Hematopoietic multipotent progenitor cell treated with erythropoietin and hydrocortisone succinate and interleukin-3 and kit ligand, for 15 days (in vitro differentiated cells): ENCODE measurements at regions not wholly inside any gene's neighbourhood (a gene's known extent, or its start where the extent isn't known, plus 50 kb on each side); places are given as distances from the start of the nearest gene placed in this dataset.

Experiments
- DNase-seq: peaks from one replicate; pipeline ENCODE4 v3.0.0-alpha.2; 2015; ENCODE audit warnings: low spot score

- no peak for DNase-seq
Measured at GRCh38 chr3:36192901-36193300, 187.4 kb upstream of the STAC start.

DNA sequence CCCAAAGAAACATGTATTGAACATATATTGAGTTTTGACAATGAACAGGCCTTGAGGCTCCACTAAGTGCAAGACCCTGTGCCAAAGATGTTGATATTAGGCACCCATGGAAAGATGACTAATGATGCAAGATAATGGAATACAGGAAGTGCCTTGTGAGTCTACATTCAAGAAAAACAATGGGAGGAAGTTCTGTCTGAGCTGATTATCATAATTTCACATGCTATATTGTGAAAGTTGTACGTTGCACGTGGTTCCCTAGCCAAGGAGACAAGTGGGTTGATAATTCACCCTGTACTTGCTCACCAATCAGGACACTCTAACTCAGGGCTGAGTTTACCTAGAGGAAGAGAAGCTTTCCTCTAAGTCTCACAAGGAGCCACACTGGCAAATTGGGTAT lies 186.9 kb upstream of the STAC start:
- no peak for DNase-seq

DNA sequence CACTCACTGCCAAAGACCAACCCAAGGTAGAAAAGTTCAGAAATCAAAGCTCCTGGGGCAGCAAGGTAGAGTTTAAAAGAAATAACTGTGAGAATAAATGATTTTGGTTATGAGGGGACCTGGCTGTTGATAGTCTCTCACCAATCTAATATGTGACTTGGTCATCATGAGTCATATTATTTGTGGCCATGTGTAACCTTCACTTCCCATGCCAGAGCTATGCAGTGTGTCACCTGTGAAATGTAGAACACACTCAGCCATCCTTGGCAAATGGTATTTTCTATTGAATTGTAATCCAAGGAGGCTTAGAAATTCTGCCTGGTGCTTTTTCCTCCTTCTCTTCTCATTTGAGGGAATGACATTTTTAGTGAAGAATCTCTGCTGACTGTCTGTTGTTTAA lies 184.2 kb upstream of the STAC start:
- no peak for DNase-seq

DNA sequence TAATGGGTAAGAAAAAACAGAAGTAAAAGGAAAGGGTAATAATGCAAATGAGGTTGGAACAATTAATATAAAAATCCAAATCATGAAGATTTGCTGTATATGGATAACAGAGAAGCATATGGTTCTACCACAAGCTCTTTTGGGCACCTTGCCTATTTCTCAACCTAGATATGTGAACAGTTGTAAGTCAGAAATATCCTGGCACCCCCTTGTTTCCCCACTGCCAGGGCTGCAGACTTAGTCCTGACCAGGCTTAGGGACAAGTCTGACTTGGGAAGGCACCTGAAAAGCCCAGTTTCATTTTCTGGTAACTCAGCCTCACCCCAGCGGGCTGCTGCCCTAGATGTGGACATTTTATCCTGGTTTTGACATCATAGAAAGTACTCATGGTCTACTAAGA lies 183.2 kb upstream of the STAC start:
- DNase-seq: no peak

DNA sequence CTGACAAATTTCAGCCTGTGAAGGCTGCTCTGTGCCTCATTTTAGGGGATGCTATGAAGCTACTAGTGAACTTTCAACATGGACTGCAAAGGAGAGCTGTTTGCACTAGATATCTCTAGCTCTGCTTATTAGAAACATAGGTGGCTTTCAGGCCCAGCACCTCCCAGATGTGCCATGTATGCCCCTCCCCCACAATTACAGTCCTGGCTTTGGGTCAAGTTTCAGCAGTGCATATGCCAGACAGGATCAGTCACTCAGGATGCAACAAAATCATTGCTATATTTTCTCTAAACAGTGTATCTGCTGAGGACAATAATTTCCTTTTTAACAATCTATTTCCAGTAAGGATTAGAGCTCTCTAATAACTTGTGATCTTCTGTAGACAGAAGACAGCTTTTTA lies 178.8 kb upstream of the STAC start:
- no peak for DNase-seq

DNA sequence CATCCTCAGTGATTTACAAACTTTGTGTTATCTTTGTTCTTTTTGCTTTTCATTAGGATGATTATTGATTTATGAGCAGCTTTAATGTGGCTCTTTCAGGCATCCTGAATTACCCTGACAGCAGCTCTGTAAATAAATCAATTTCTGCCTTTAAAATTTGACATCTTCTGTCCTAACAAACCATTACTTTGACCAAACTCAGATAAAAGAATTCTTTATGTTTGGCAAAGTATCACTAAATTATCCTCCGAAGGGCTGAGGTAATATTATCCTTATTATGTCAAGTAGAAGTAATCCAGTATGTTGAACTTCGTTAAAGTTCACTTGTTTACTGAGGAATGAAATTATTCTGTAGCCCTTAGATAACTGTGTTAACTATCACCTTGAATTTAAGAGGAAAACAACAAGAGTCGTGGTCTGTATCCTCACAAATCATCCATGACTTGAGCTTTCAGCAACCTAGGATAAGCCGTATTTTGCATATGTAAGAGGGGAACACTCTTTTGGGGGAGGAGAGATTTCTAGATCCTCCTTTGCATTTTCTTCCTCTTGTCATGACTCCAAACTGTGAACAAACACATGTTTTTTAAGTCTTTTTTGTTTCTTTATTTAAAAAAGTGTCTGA lies 173.2 kb upstream of the STAC start:
- DNase-seq: no peak

DNA sequence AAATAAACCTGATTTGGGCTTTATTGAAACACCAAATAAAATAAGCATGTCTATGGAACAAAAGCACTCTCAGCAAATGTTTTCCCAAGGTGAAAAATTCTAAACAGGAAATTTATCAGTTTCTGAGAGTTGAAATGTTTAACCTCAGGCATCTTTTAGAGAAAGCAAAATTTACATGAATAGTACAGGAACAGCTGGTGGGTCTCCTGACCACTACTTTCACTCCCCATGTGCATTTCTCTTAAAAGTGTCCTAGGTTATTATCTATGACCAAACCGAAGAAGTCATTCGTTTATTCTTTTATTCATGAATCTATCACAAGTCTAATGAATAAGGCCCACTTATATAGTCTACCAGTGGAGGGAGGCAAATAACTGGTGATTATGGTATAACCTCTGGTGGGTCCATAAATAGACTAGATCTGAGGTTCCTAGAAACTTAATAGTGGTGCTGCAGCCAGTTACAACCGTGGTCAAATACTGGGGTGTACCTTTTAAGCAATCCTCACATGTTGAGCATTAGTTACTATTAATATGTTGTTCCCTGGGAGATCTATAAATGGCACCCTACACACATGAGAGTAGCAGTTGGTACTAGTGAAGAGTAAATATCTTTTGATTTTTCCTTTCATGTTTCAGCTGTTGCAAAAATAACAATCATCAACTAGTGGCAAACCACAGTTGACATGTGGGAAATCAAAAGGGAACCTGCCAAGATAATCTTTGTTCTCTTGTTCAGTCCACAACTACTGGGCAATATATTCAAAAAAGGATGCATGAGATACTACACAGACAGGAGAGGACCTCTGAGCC lies 169.3 kb upstream of the STAC start:
- DNase-seq: no peak

DNA sequence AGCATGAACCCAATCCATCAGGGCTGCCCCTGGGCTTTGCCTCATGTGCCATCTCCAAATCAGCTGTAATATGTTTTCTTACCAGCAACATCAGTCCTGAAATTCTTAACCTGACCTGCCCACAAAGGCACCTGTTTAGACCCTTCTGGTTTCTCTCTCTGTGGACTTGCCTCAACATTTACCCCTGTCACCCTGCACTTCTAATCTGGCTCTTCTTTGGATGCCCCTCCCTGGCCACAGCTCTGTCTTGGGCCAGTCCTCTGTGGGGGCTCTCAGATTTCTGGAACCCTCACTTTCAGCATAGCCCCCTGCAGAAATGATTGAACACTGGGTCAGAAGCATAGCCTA lies 168.7 kb upstream of the STAC start:
- no peak for DNase-seq

DNA sequence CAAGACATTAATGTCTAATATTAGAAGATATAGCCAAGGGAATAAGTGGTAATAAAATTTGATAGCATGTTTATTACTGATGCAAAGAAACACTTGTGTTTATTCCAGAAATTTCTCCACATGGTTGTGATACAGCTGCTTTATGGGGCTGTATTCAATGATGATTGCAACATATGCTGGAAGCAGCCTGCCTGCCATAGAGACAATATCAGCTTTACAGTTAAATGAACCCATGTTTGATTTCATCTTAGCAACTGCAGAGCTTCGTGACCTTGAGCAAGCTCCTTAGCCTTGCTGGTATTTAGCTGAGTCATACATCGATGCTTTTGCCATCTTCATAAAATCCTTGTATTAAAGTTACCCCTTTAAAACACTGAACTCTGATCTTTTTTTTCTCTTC lies 168.1 kb upstream of the STAC start:
- DNase-seq: no peak

- no peak for DNase-seq
Measured at GRCh38 chr3:36214460-36214859, 165.8 kb upstream of the STAC start.

DNA sequence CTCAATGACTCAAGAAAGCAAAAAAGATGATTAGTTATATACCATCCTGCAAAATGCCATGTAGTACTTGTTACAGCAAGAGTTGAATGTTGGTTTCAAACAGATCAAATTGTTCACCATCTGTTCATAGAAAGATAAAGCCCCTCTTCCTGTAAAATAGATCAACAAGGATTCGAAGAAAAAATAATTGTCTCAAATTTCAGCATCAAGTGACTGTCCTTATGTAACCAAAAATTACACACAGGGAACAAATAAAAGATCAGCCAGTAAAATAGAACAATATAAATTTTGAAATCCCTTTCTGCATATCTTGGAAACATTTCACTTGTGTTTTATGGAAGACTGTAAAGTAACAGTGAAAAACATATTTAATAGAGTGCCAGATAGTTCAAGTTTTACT lies 165.1 kb upstream of the STAC start:
- no peak for DNase-seq

- no peak for DNase-seq
Measured at GRCh38 chr3:36219398-36219797, 160.9 kb upstream of the STAC start.

GRCh38 chr3:36220173-36220572 lies 160.1 kb upstream of the STAC start:
- DNase-seq: no peak

DNA sequence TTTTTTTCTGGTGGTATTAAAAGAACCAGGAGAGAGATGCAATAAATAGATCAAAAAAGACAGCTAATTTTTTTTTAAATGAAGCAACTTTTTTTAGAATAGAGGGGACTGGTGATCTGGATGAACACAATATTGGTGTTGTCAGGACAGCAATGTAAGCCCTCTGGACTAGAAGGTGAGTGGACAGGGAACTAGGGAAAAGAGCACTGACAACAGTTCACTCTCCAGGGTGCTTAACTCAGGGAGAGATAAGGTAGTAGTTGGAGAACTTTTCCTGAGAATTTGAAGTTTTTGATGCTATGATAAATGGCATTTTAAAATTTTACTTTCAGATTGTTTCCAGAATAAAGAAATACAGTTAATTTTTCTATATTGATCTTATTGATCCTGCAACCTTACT lies 158.3 kb upstream of the STAC start:
- DNase-seq: no peak

- DNase-seq: no peak
Measured at GRCh38 chr3:36227980-36228379, 152.3 kb upstream of the STAC start.

- no peak for DNase-seq
Measured at GRCh38 chr3:36229496-36229895, 150.8 kb upstream of the STAC start.

GRCh38 chr3:36232797-36233489 lies 147.4 kb upstream of the STAC start:
- DNase-seq: no peak

- DNase-seq: no peak
Measured at GRCh38 chr3:36244728-36245127, 135.6 kb upstream of the STAC start.

DNA sequence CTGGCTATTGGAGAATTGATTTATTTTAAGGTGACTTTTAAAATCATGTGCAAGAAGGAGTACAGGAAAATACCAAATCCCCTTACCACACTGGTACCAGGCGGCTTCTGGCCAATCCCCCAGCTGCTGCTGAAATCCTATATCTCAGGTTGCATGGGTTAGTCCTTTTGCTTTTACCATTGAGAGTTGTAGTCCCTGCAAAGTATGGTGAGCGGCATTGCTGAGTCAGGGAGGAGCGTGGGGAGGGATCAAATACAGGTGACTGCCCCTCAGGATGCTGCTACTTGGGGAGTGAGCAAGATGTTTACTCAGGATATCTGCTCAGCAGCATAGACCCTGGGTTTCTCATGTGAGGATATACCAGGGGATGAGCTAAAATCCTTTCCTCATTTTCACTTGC lies 131.9 kb upstream of the STAC start:
- DNase-seq: no peak

DNA sequence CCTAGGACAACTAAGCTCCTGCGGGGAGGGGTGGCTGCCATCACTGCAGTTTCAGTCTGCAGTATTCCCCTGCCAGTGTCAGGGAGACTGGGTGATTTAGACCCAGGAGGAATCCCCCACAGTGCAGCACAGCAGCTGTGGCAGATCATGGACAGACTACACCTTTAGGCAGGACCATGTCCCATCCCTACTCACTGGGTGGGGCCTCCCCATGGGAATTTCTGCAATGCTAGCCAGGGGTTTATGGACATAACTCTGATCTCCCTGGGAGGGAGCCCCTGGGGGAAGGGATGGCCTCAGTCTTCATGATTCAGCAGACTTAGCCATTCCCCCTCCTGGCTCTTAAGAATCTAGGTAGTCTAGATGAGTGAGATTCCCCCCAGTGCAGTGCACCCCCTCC lies 130.1 kb upstream of the STAC start:
- no peak for DNase-seq

DNA sequence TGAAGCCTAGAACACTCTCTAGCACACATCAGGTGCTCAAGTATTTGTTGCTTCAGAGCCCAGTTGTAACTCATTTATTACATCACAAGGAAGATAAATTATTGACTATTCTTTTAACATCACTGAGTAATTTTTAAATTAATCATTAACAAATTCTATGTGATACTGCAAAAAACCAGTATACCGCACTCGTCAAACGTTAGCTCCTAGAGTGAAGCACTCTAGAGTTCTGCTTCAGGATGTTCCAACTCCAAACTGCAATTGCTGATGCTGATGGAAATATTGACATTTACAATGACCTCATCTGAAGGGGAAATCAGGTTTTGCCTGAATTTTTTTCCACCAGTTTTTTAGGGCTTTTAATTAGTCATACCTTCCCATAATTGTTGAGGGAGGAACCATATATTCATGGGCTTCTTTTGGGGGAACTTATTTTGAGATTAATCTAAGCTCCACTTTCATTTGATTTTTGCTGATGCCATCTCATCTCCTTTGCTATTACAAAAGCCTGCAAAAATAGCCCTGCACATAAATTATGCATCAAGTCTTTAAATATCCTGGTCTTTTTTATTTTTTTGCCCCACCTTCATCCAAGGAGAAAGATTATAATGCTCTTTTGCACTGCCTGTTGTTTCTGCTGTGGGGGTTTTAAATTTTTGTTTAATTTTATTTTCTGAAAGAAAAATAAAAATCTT lies 123.0 kb upstream of the STAC start:
- no peak for DNase-seq

GRCh38 chr3:36258421-36258820 lies 121.9 kb upstream of the STAC start:
- DNase-seq: no peak

DNA sequence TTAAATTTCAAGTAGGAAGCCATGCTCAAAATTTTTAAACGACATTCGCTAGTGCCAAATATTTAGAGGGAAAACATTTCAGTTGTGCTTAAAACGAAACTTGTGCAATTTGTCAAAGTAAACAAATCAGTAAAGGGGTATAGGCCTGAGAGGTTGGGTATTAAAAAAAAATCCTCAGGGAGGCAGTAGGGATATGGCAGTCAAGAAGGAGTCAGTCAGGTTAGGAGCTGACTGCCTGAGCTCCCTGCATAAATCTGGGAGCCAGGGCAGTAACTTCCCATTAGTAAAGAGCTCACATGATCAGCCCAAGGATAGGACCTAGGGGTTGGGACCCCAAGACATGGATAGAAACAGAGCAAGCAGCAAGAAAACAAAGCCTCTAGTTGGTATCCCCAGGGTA lies 120.7 kb upstream of the STAC start:
- DNase-seq: no peak
